Fibroblast of mammary gland (primary cell): ENCODE measurements at regions not wholly inside any gene's neighbourhood (a gene's known extent, or its start where the extent isn't known, plus 50 kb on each side); places are given as distances from the start of the nearest gene placed in this dataset.

Experiments used
- DNase-seq: peaks from one replicate; pipeline ENCODE4 v3.0.0-alpha.2; 2010; ENCODE audit warnings: low read depth
- H3K4me3 ChIP-seq: 2 replicates; pipeline ENCODE4 v1.5.1; 2011; ENCODE audit warnings: low read depth, mild to moderate bottlenecking, low read length, moderate library complexity; ENCODE audit not compliant: control insufficient read depth
- TF ChIP-seq, protein P1 (sequence below): conservative IDR thresholded peaks from 2 replicates; pipeline ENCODE4 v1.5.1; 2011; ENCODE audit warnings: low read depth, low read length, inconsistent platforms; ENCODE audit not compliant: control insufficient read depth, insufficient read depth

DNA sequence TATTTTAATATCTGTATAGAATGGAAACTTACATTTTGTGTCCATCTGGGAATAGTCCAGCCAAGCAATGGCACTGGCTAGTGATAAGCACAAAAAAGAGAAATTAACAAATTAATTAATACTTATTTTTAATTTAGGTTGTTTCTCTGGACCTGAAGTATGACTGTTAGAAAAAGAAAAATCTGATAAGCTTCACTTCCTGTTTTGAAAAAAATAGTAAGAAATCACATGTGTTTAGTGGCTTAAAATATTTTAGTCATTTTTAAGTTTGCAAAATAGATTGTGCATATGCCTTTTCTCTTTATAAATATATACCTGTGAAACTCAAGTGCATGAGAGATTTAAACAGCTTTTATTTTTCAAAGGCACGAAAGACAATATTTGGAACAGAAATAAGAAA is 50.1 kb upstream of the CREB5 start:
- no peak overlapping the region for H3K4me3 ChIP-seq
- no peak for DNase-seq
- TF ChIP-seq, protein P1, sequence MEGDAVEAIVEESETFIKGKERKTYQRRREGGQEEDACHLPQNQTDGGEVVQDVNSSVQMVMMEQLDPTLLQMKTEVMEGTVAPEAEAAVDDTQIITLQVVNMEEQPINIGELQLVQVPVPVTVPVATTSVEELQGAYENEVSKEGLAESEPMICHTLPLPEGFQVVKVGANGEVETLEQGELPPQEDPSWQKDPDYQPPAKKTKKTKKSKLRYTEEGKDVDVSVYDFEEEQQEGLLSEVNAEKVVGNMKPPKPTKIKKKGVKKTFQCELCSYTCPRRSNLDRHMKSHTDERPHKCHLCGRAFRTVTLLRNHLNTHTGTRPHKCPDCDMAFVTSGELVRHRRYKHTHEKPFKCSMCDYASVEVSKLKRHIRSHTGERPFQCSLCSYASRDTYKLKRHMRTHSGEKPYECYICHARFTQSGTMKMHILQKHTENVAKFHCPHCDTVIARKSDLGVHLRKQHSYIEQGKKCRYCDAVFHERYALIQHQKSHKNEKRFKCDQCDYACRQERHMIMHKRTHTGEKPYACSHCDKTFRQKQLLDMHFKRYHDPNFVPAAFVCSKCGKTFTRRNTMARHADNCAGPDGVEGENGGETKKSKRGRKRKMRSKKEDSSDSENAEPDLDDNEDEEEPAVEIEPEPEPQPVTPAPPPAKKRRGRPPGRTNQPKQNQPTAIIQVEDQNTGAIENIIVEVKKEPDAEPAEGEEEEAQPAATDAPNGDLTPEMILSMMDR = no peak
